ENCODE measurements at regions not wholly inside any gene's neighbourhood (a gene's known extent, or its start where the extent isn't known, plus 50 kb on each side); places are given as distances from the start of the nearest gene placed in this dataset.

- DNase-seq = peak; percentile 49
These were observed 551.5 kb upstream of the PITX2 start for GRCh38 chr4:111174331-111174730.

- DNase-seq = no peak
These were observed 555.4 kb upstream of the PITX2 start for GRCh38 chr4:111178231-111178630.

- no peak for DNase-seq
These were observed 564.2 kb upstream of the PITX2 start for GRCh38 chr4:111187108-111187507.

- peak; percentile 24 for DNase-seq
These were observed 575.6 kb upstream of the PITX2 start for GRCh38 chr4:111198446-111198845.

GRCh38 chr4:111204797-111205196 is 581.9 kb upstream of the PITX2 start:
- DNase-seq = no peak

GRCh38 chr4:111208970-111209369 is 586.1 kb upstream of the PITX2 start:
- DNase-seq = no peak

GRCh38 chr4:111209706-111210105 is 586.8 kb upstream of the PITX2 start:
- no peak for DNase-seq

- no peak for DNase-seq
These were observed 587.7 kb upstream of the PITX2 start for GRCh38 chr4:111210595-111210994.

GRCh38 chr4:111213531-111213930 is 590.7 kb upstream of the PITX2 start:
- DNase-seq = peak; percentile 27

- DNase-seq = no peak
These were observed 591.5 kb upstream of the PITX2 start for GRCh38 chr4:111214371-111214770.

- no peak for DNase-seq
These were observed 592.9 kb upstream of the PITX2 start for GRCh38 chr4:111215755-111216154.

GRCh38 chr4:111216791-111217190 is 593.9 kb upstream of the PITX2 start:
- no peak for DNase-seq

- no peak for DNase-seq
These were observed 598.5 kb upstream of the PITX2 start for GRCh38 chr4:111221371-111221770.

- peak; percentile 57 for DNase-seq
These were observed 605.5 kb upstream of the PITX2 start for GRCh38 chr4:111228396-111228795.

- peak; percentile 48 for DNase-seq
These were observed 606.0 kb upstream of the PITX2 start for GRCh38 chr4:111228874-111229273.

- DNase-seq = no peak
These were observed 607.4 kb upstream of the PITX2 start for GRCh38 chr4:111230265-111230664.

- no peak for DNase-seq
These were observed 608.4 kb upstream of the PITX2 start for GRCh38 chr4:111231281-111231680.

GRCh38 chr4:111234939-111235338 is 612.1 kb upstream of the PITX2 start:
- no peak for DNase-seq

GRCh38 chr4:111263836-111264235 is 641.0 kb upstream of the PITX2 start:
- no peak for DNase-seq

GRCh38 chr4:111266937-111267336 is 644.1 kb upstream of the PITX2 start:
- no peak for DNase-seq

- no peak for DNase-seq
These were observed 644.9 kb upstream of the PITX2 start for GRCh38 chr4:111267786-111268185.

GRCh38 chr4:111268769-111269414 is 646.0 kb upstream of the PITX2 start:
- DNase-seq = peak; percentile 72

GRCh38 chr4:111269439-111269838 is 646.6 kb upstream of the PITX2 start:
- peak; percentile 12 for DNase-seq

GRCh38 chr4:111274060-111274459 is 651.2 kb upstream of the PITX2 start:
- DNase-seq = no peak

GRCh38 chr4:111274486-111274885 is 651.6 kb upstream of the PITX2 start:
- DNase-seq = peak; percentile 79

Measured in fibroblast of skin of abdomen (primary cell).